ENCODE measurements at regions not wholly inside any gene's neighbourhood (a gene's known extent, or its start where the extent isn't known, plus 50 kb on each side); places are given as distances from the start of the nearest gene placed in this dataset.

DNA sequence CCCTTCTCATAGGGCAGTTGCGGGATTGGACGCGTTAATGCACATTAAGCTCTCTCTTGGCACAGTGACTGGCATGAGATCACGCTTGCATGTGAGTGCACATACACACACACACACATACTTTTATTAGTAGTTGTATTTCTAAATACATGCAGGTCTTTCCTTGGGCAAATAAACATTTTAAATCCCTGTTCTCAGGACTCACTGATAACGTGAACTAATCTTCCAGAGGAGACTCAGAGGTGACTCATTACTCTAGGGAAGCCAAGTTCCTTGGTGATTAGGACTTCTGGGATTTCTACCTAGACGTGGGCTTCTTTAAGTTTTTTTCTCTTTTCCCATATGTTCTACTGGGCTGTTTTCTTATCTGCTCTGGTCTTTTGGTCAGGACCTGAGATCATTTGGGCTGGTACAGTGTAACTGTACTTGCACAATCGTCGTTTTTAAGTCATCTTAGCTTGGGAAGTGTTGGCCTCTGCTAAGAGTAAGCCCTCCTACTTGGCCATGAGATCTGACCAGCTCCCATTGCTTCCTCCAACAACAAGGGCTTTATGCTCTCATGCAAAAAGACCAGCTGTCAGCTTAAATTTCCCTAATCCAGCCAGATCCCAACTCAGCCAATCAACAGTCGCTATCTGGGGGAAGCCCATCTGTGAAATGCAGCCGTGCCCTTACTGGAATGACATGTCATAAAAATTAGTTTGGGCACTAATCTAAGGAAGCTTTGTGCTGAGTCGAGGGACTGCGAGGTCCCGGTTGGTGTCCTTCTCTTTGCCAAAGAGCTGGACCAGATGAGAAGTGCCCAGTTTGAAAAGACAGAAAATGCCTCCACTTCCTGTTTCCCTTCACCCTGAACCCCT lies 176.4 kb upstream of the ANKRD55 start:
- Histone ChIP-seq H3K4me3 (replicated peaks in 1 of 3; ENCODE audit: insufficient read depth in 1 of 3, low read depth in 2 of 3, low read length in 3 of 3) (no peak overlapping the region), H3K36me3 (replicated peaks in 1 of 2; ENCODE audit: control insufficient read depth in 1 of 2, insufficient read depth in 2 of 2, low read length in 2 of 2) (no peaks in the 10 kb centered on the region), H3K9ac (ENCODE audit: insufficient read depth, low read depth, low read length) (no peak overlapping the region), H3K27ac (ENCODE audit: extremely low read length, insufficient read depth, low read length) (no peak overlapping the region), H3K9me3 (ENCODE audit: low read length) (no peaks in the 10 kb centered on the region), H3K4me1 (ENCODE audit: insufficient read depth, low read length) (peaks cover 17% of the 10 kb centered on the region), H4K20me1 (ENCODE audit: insufficient read depth, low read length) (no peaks in the 10 kb centered on the region), H3K79me2 (ENCODE audit: insufficient read depth, low read length) (no peaks in the 10 kb centered on the region), H2AFZ (ENCODE audit: low read length) (no peak overlapping the region), H3K27me3 (ENCODE audit: control insufficient read depth in 1 of 2, insufficient read depth in 2 of 2, low read length in 2 of 2) (no peaks in the 10 kb centered on the region), H3K4me2 (ENCODE audit: low read depth, low read length) (no peak overlapping the region)
- CTCF ChIA-PET (ENCODE audit: low intra/inter-chr PET ratio, low total read pairs) = no interaction called here
- no peak for ATAC-seq
- no TSS peak for BruUV-seq (replicated peaks)
- FAIRE-seq = no peak
- WGBS (ENCODE audit: low lambda C conversion rate) = 91% methylated on average over 13 of the region's 13 CpGs
- POLR2A ChIA-PET = no interaction called here
- in situ Hi-C loops (cut with HindIII; ENCODE audit: extremely low pct_ligation_motif_present, low pct_unique_long_range_greater_than_20kb) = no loop called here
- intact Hi-C loops (cut with micrococcal nuclease; ENCODE audit: unreplicated experiment) = no loop called here
- no peak for DNase-seq (ENCODE audit: low spot score)
- TF ChIP-seq, protein P1, sequence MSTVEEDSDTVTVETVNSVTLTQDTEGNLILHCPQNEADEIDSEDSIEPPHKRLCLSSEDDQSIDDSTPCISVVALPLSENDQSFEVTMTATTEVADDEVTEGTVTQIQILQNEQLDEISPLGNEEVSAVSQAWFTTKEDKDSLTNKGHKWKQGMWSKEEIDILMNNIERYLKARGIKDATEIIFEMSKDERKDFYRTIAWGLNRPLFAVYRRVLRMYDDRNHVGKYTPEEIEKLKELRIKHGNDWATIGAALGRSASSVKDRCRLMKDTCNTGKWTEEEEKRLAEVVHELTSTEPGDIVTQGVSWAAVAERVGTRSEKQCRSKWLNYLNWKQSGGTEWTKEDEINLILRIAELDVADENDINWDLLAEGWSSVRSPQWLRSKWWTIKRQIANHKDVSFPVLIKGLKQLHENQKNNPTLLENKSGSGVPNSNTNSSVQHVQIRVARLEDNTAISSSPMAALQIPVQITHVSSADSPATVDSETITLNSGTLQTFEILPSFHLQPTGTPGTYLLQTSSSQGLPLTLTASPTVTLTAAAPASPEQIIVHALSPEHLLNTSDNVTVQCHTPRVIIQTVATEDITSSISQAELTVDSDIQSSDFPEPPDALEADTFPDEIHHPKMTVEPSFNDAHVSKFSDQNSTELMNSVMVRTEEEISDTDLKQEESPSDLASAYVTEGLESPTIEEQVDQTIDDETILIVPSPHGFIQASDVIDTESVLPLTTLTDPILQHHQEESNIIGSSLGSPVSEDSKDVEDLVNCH (CRISPR knock-in tag; IDR thresholded peaks at IDR 0.05) = no peak
- TF ChIP-seq LCORL (IDR thresholded peaks at IDR 0.05) (no peak), LCORL (CRISPR knock-in tag; IDR thresholded peaks at IDR 0.05) (no peak), JUND (CRISPR knock-in tag; IDR thresholded peaks at IDR 0.05) (no peak), ZNF30 (CRISPR knock-in tag; IDR thresholded peaks at IDR 0.05) (no peak), TOPORS (CRISPR knock-in tag; IDR thresholded peaks at IDR 0.05) (no peak), ISL2 (CRISPR knock-in tag; IDR thresholded peaks at IDR 0.05) (no peak), ZNF331 (CRISPR knock-in tag; IDR thresholded peaks at IDR 0.05) (no peak), CBX1 (IDR thresholded peaks at IDR 0.05; ENCODE audit: low read depth) (no peak), SRSF4 (IDR thresholded peaks at IDR 0.05; ENCODE audit: low read depth, low read length, poor library complexity, severe bottlenecking) (no peak), ZNF432 (CRISPR knock-in tag; IDR thresholded peaks at IDR 0.05; ENCODE audit: borderline replicate concordance) (no peak), CBFB (CRISPR knock-in tag; IDR thresholded peaks at IDR 0.05) (no peak), ZNF17 (CRISPR knock-in tag; IDR thresholded peaks at IDR 0.05) (no peak)
- TF ChIP-seq, protein P2, sequence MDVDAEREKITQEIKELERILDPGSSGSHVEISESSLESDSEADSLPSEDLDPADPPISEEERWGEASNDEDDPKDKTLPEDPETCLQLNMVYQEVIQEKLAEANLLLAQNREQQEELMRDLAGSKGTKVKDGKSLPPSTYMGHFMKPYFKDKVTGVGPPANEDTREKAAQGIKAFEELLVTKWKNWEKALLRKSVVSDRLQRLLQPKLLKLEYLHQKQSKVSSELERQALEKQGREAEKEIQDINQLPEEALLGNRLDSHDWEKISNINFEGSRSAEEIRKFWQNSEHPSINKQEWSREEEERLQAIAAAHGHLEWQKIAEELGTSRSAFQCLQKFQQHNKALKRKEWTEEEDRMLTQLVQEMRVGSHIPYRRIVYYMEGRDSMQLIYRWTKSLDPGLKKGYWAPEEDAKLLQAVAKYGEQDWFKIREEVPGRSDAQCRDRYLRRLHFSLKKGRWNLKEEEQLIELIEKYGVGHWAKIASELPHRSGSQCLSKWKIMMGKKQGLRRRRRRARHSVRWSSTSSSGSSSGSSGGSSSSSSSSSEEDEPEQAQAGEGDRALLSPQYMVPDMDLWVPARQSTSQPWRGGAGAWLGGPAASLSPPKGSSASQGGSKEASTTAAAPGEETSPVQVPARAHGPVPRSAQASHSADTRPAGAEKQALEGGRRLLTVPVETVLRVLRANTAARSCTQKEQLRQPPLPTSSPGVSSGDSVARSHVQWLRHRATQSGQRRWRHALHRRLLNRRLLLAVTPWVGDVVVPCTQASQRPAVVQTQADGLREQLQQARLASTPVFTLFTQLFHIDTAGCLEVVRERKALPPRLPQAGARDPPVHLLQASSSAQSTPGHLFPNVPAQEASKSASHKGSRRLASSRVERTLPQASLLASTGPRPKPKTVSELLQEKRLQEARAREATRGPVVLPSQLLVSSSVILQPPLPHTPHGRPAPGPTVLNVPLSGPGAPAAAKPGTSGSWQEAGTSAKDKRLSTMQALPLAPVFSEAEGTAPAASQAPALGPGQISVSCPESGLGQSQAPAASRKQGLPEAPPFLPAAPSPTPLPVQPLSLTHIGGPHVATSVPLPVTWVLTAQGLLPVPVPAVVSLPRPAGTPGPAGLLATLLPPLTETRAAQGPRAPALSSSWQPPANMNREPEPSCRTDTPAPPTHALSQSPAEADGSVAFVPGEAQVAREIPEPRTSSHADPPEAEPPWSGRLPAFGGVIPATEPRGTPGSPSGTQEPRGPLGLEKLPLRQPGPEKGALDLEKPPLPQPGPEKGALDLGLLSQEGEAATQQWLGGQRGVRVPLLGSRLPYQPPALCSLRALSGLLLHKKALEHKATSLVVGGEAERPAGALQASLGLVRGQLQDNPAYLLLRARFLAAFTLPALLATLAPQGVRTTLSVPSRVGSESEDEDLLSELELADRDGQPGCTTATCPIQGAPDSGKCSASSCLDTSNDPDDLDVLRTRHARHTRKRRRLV (CRISPR knock-in tag; IDR thresholded peaks at IDR 0.05) = no peak
- TF ChIP-seq, protein P3, sequence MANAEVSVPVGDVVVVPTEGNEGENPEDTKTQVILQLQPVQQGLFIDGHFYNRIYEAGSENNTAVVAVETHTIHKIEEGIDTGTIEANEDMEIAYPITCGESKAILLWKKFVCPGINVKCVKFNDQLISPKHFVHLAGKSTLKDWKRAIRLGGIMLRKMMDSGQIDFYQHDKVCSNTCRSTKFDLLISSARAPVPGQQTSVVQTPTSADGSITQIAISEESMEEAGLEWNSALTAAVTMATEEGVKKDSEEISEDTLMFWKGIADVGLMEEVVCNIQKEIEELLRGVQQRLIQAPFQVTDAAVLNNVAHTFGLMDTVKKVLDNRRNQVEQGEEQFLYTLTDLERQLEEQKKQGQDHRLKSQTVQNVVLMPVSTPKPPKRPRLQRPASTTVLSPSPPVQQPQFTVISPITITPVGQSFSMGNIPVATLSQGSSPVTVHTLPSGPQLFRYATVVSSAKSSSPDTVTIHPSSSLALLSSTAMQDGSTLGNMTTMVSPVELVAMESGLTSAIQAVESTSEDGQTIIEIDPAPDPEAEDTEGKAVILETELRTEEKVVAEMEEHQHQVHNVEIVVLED (CRISPR knock-in tag; IDR thresholded peaks at IDR 0.05; ENCODE audit: borderline replicate concordance) = no peak

Measured in HepG2 (cell line).